GM12865 (cell line): ENCODE measurements at regions not wholly inside any gene's neighbourhood (a gene's known extent, or its start where the extent isn't known, plus 50 kb on each side); places are given as distances from the start of the nearest gene placed in this dataset.

Source experiments
- DNase-seq: peaks from one replicate; pipeline ENCODE4 v3.0.0; 2010; ENCODE audit warnings: low read depth
- H3K4me3 ChIP-seq: 2 replicates; pipeline ENCODE4 v1.5.1; 2011; ENCODE audit warnings: mild to moderate bottlenecking, low read depth, low read length, control low read depth
- CTCF ChIP-seq: IDR thresholded peaks from 2 replicates; pipeline ENCODE4 v1.5.1; 2011; ENCODE audit warnings: low read length, control low read depth, low read depth, inconsistent platforms; ENCODE audit not compliant: insufficient read depth; ENCODE audit errors: missing control alignments

- H3K4me3 ChIP-seq, result no peak overlapping the region
- DNase-seq, result no peak
- no peak for TF ChIP-seq CTCF
These were observed 96.0 kb upstream of the GUCY1A1 start for GRCh38 chr4:155570661-155571060.

GRCh38 chr4:155569960-155570515, 96.6 kb upstream of the GUCY1A1 start:
- TF ChIP-seq CTCF, result no peak
- no peak overlapping the region for H3K4me3 ChIP-seq
- DNase-seq, result no peak

GRCh38 chr4:155569471-155569870, 97.2 kb upstream of the GUCY1A1 start:
- no peak for DNase-seq
- no peak overlapping the region for H3K4me3 ChIP-seq
- TF ChIP-seq CTCF, result no peak

- DNase-seq, result no peak
- no peak overlapping the region for H3K4me3 ChIP-seq
- no peak for TF ChIP-seq CTCF
These were observed 97.9 kb upstream of the GUCY1A1 start for GRCh38 chr4:155568641-155569220.

GRCh38 chr4:155566354-155566753, 100.3 kb upstream of the GUCY1A1 start:
- H3K4me3 ChIP-seq, result no peak overlapping the region
- DNase-seq, result no peak
- no peak for TF ChIP-seq CTCF

- no peak for DNase-seq
- no peak for TF ChIP-seq CTCF
- H3K4me3 ChIP-seq, result no peak overlapping the region
These were observed 100.9 kb upstream of the GUCY1A1 start for GRCh38 chr4:155565776-155566175.

- DNase-seq, result no peak
- no peak for TF ChIP-seq CTCF
- no peak overlapping the region for H3K4me3 ChIP-seq
These were observed 101.3 kb upstream of the GUCY1A1 start for GRCh38 chr4:155565330-155565729.
